Mesendoderm (in vitro differentiated cells): ENCODE measurements at regions not wholly inside any gene's neighbourhood (a gene's known extent, or its start where the extent isn't known, plus 50 kb on each side); places are given as distances from the start of the nearest gene placed in this dataset.
A peak's percentile ranks its signal among the peaks of the same experiment; 100 is the strongest.
"Not testable (repeated sequence)": the region's sequence is repeated elsewhere in the genome, so short reads cannot be mapped to it uniquely, and the experiment has no call there.

Experiments
- DNase-seq: peaks from one replicate; pipeline ENCODE4 v3.0.0; 2013
- H2AK5ac ChIP-seq: 2 replicates; pipeline ENCODE4 v1.6.1; 2013; ENCODE audit warnings: low read length, inconsistent platforms
- H2BK120ac ChIP-seq: 2 replicates; pipeline ENCODE4 v1.6.1; 2013; ENCODE audit warnings: low read depth, mild to moderate bottlenecking, low read length, moderate library complexity, mixed read lengths
- H2BK15ac ChIP-seq: replicated peaks from 2 replicates; pipeline ENCODE4 v1.6.1; 2013; ENCODE audit warnings: low read depth, mild to moderate bottlenecking, moderate library complexity
- H2BK5ac ChIP-seq: 2 replicates; pipeline ENCODE4 v1.6.1; 2013; ENCODE audit warnings: low read length, inconsistent platforms
- H3K18ac ChIP-seq: 2 replicates; pipeline ENCODE4 v1.6.1; 2013; ENCODE audit warnings: mild to moderate bottlenecking, low read length, mixed read lengths
- H3K23ac ChIP-seq: one replicate; pipeline ENCODE4 v1.6.1; 2013; ENCODE audit warnings: low read length
- H3K27ac ChIP-seq: 2 replicates; pipeline ENCODE4 v1.5.1; 2013; ENCODE audit warnings: low read depth, mild to moderate bottlenecking, inconsistent platforms, low read length, moderate library complexity
- H3K27me3 ChIP-seq: 2 replicates; pipeline ENCODE4 v1.6.1; 2013; ENCODE audit warnings: low read length, control low read depth, mild to moderate bottlenecking, inconsistent platforms; ENCODE audit not compliant: insufficient read depth, poor library complexity
- H3K36me3 ChIP-seq: 2 replicates; pipeline ENCODE4 v1.6.1; 2013; ENCODE audit warnings: low read length, inconsistent platforms; ENCODE audit not compliant: control insufficient read depth, insufficient read depth
- H3K4ac ChIP-seq: one replicate; pipeline ENCODE4 v1.6.1; 2013; ENCODE audit warnings: low read depth, mild to moderate bottlenecking, low read length, moderate library complexity
- H3K4me1 ChIP-seq: 2 replicates; pipeline ENCODE4 v1.6.1; 2013; ENCODE audit warnings: low read depth, low read length, inconsistent platforms; ENCODE audit not compliant: control insufficient read depth
- H3K4me2 ChIP-seq: 2 replicates; pipeline ENCODE4 v1.6.1; 2013; ENCODE audit warnings: low read length
- H3K4me3 ChIP-seq: 2 replicates; pipeline ENCODE4 v1.5.1; 2013; ENCODE audit warnings: mild to moderate bottlenecking, low read length
- H3K56ac ChIP-seq: one replicate; pipeline ENCODE4 v1.6.1; 2013; ENCODE audit warnings: low read length
- H3K79me1 ChIP-seq: 2 replicates; pipeline ENCODE4 v1.6.1; 2013; ENCODE audit warnings: low read length, inconsistent platforms
- H3K79me2 ChIP-seq: 2 replicates; pipeline ENCODE4 v1.6.1; 2013; ENCODE audit warnings: mild to moderate bottlenecking, low read length; ENCODE audit not compliant: control insufficient read depth, insufficient read depth
- H3K9ac ChIP-seq: 2 replicates; pipeline ENCODE4 v1.6.1; 2013; ENCODE audit warnings: low read length, inconsistent platforms
- H4K5ac ChIP-seq: one replicate; pipeline ENCODE4 v1.6.1; 2013; ENCODE audit warnings: low read length
- H4K8ac ChIP-seq: one replicate; pipeline ENCODE4 v1.6.1; 2013; ENCODE audit warnings: low read depth, mild to moderate bottlenecking, control low read depth, low read length, moderate library complexity
- WGBS: extraction: QIAGEN DNeasy Blood & Tissue Kit; methylation state at CpG from one replicate; pipeline ENCODE4 v1.1.7; 2013; ENCODE audit warnings: low lambda C conversion rate, missing lambda C conversion rate; ENCODE audit not compliant: insufficient coverage; ENCODE audit errors: extremely low coverage; 5-methylcytosine and 5-hydroxymethylcytosine counted together

DNA sequence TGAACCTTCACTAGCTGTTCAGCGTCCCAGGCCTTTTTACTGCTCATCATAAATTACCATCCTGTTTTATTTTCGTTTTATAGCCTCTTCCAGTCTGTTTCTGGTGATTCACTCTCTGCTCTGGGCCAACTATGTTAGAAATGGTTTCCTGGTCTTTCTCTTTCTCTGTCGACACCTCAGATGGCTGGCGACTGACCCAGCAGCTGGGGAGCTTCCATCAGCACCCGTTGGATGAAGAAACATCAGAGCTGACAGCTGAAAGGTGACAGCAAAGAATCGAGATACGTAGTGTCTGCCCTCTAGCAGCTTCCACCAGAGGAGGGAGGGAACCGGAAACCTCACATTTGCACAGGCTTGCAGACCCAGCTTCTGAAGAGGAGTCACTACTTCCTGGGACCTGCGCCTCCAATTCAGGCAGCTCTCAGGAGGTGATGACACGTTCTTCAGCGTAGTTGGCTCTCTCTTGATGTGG lies 82.9 kb upstream of the MLN start:
- no peak overlapping the region for H4K5ac ChIP-seq
- no peak overlapping the region for H3K4me2 ChIP-seq
- H3K4me3 ChIP-seq: no peak overlapping the region
- H2BK120ac ChIP-seq: no peak overlapping the region
- H3K27ac ChIP-seq: no peak overlapping the region
- WGBS: no CpG with 5 or more reads among the region's 11 CpGs
- no peaks in the 10 kb centered on the region for H3K79me2 ChIP-seq
- H3K23ac ChIP-seq: no peak overlapping the region
- H4K8ac ChIP-seq: no peak overlapping the region
- no peaks in the 10 kb centered on the region for H3K36me3 ChIP-seq
- no peaks in the 10 kb centered on the region for H3K79me1 ChIP-seq
- no peak overlapping the region for H3K18ac ChIP-seq
- no peak overlapping the region for H3K4ac ChIP-seq
- H3K4me1 ChIP-seq: no peaks in the 10 kb centered on the region
- H3K9ac ChIP-seq: no peak overlapping the region
- no peak overlapping the region for H3K56ac ChIP-seq
- no peak overlapping the region for H2BK15ac ChIP-seq
- no peak overlapping the region for H2BK5ac ChIP-seq
- DNase-seq: no peak
- H2AK5ac ChIP-seq: no peak overlapping the region
- H3K27me3 ChIP-seq: no peaks in the 10 kb centered on the region

DNA sequence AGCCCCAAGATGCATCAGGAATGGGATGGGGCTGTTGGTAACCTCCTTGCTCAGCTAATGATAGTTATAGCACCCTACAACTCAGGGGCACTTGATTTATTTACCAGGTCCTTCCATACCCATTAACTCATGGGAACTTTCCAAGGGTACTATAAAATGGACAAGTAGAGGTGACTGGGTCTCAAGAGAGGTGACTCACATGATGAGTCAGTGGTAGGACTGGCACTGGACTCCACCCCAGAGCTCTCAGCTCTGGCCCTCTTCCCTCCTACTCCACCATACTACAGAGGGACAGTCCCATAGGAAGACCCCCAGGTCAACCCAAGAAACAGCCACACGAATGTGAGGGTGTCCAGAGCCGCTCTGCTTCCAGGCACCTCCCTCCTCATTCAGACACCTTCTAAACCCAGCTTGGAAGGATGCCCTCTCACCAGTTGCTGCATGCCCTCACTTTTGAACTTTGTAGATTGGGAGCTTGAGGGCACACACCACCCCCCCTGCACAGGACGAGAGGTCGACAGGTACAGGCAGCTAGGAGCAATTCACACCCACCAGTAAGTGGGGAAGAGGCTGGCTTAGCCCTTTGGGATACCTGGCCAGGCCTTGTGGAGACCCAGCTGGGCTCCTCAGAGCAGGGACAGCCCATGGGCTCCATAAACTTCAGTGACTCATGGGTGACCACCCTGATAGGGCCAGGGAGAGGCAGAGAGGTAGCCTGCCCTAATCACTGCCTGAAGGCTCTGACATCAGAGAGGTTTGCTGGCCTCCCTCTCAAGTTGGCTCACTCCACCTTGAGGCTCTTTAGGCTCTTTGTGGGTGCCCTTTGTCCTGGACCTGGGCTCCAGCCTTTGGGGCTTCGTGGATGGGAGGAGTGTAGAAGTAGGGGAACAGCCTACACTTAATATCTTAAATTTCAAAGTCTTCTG lies 81.6 kb upstream of the MLN start:
- no peak overlapping the region for H3K27ac ChIP-seq
- H3K9ac ChIP-seq: no peak overlapping the region
- H4K5ac ChIP-seq: no peak overlapping the region
- H3K79me1 ChIP-seq: no peaks in the 10 kb centered on the region
- H3K27me3 ChIP-seq: no peaks in the 10 kb centered on the region
- H3K79me2 ChIP-seq: no peaks in the 10 kb centered on the region
- no peak overlapping the region for H3K18ac ChIP-seq
- H2BK5ac ChIP-seq: no peak overlapping the region
- no peaks in the 10 kb centered on the region for H3K4me1 ChIP-seq
- H2BK120ac ChIP-seq: no peak overlapping the region
- no peak overlapping the region for H2AK5ac ChIP-seq
- H2BK15ac ChIP-seq: no peak overlapping the region
- H3K4ac ChIP-seq: no peak overlapping the region
- no peak overlapping the region for H4K8ac ChIP-seq
- H3K56ac ChIP-seq: no peak overlapping the region
- DNase-seq: no peak
- no peak overlapping the region for H3K23ac ChIP-seq
- no peak overlapping the region for H3K4me3 ChIP-seq
- H3K36me3 ChIP-seq: no peaks in the 10 kb centered on the region
- no peak overlapping the region for H3K4me2 ChIP-seq
- WGBS: no CpG with 5 or more reads among the region's 5 CpGs

DNA sequence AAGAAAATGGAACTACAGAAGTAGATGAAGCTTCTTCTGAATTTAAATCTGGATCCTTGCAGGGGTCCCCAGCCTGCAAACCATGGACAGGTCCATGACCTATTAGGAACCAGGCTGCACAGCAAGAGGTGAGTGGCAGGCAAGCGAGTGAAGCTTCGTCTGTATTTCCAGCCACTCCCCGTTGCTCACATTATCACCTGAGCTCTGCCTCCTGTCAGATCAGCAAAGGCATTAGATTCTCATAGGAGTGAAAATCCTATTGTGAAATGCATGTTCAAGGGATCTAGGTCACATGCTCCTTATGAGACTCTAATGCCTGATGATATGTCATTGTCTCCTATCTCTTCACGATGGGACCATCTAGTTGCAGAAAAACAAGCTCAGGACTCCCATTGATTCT lies 79.8 kb upstream of the MLN start:
- H2BK15ac ChIP-seq, H3K27me3 ChIP-seq, H3K9ac ChIP-seq, H3K4ac ChIP-seq, H3K4me1 ChIP-seq, H3K18ac ChIP-seq, H3K23ac ChIP-seq, H4K5ac ChIP-seq, H3K36me3 ChIP-seq, H2AK5ac ChIP-seq, H4K8ac ChIP-seq, DNase-seq, H3K79me2 ChIP-seq, H3K4me2 ChIP-seq, H3K4me3 ChIP-seq, H2BK5ac ChIP-seq, H3K79me1 ChIP-seq, H3K27ac ChIP-seq, H2BK120ac ChIP-seq, H3K56ac ChIP-seq: not testable (repeated sequence)
- WGBS: no CpG with 5 or more reads among the region's 4 CpGs

DNA sequence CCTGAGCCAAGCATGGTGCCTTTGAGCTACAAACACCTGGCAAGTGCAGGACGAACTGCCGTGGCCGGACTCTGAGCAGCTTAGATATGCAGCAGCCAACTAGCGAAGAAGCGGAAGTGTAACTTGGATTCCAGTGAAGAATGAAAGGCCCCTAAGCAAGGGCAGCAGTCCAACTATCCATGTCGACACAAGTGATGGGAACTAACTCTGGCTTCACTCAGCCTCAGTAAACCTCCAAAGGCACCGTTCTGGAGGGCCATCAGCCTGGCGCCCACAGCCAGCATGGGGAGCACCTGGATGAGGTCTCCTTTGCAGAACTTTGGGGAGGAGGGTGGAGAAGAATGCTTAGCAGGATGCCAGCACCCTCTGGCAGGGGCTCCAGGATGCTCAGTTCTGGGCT lies 78.4 kb upstream of the MLN start:
- no peaks in the 10 kb centered on the region for H3K27me3 ChIP-seq
- H3K4me2 ChIP-seq: no peak overlapping the region
- WGBS: no CpG with 5 or more reads among the region's 8 CpGs
- no peak overlapping the region for H3K4me3 ChIP-seq
- no peaks in the 10 kb centered on the region for H3K4me1 ChIP-seq
- H3K79me2 ChIP-seq: no peaks in the 10 kb centered on the region
- no peak overlapping the region for H3K23ac ChIP-seq
- H3K56ac ChIP-seq: no peak overlapping the region
- no peak overlapping the region for H3K9ac ChIP-seq
- H4K5ac ChIP-seq: no peak overlapping the region
- DNase-seq: no peak
- H2AK5ac ChIP-seq: no peak overlapping the region
- H2BK5ac ChIP-seq: no peak overlapping the region
- H3K4ac ChIP-seq: no peak overlapping the region
- H3K36me3 ChIP-seq: no peaks in the 10 kb centered on the region
- no peak overlapping the region for H3K18ac ChIP-seq
- H3K27ac ChIP-seq: no peak overlapping the region
- H3K79me1 ChIP-seq: no peaks in the 10 kb centered on the region
- H2BK120ac ChIP-seq: no peak overlapping the region
- no peak overlapping the region for H4K8ac ChIP-seq
- no peak overlapping the region for H2BK15ac ChIP-seq

DNA sequence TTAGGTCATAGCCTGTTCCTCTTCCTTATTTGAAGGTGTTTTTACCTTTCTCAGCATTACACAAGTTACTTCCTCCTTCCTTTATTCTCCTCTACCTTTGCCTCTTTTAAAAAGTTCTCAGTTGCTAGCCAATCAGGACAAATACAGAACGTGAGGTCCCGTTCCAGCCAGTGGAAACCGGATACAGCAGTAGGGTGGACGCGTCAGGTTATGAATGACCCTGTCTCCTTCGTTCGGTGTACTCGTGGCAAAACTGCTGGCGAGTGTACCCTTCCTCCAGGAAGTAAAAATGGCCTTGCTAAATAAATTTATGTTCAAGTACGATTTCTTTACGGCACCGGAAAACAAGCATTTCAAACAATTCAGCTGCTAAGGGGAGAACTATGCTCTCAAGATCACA lies 77.0 kb upstream of the MLN start:
- DNase-seq: no peak
- Histone ChIP-seq H3K56ac (peak overlapping the region; percentile 7), H3K27me3 (no peaks in the 10 kb centered on the region), H3K36me3 (no peaks in the 10 kb centered on the region), H3K23ac (no peak overlapping the region), H3K4ac (no peak overlapping the region), H4K8ac (no peak overlapping the region), H2AK5ac (no peak overlapping the region), H4K5ac (no peak overlapping the region), H3K79me2 (no peaks in the 10 kb centered on the region), H3K4me1 (no peaks in the 10 kb centered on the region), H3K27ac (no peak overlapping the region), H3K79me1 (no peaks in the 10 kb centered on the region), H3K4me2 (no peak overlapping the region), H3K9ac (no peak overlapping the region), H2BK5ac (no peak overlapping the region), H3K4me3 (no peak overlapping the region), H3K18ac (no peak overlapping the region), H2BK120ac (no peak overlapping the region), H2BK15ac (no peak overlapping the region)
- no CpG with 5 or more reads among the region's 12 CpGs for WGBS
